GM11168 (cell line): ENCODE measurements at regions not wholly inside any gene's neighbourhood (a gene's known extent, or its start where the extent isn't known, plus 50 kb on each side); places are given as distances from the start of the nearest gene placed in this dataset.
"Not testable (repeated sequence)": the region's sequence is repeated elsewhere in the genome, so short reads cannot be mapped to it uniquely, and the experiment has no call there.

ENCODE experiments used
- in situ Hi-C: fragments of 300-500 bp; cut with MboI; formaldehyde crosslinking; loops from one replicate; pipeline ENCODE4 v1.12.0; 2022; ENCODE audit warnings: low sequenced_read_pairs; ENCODE audit not compliant: unreplicated experiment

DNA sequence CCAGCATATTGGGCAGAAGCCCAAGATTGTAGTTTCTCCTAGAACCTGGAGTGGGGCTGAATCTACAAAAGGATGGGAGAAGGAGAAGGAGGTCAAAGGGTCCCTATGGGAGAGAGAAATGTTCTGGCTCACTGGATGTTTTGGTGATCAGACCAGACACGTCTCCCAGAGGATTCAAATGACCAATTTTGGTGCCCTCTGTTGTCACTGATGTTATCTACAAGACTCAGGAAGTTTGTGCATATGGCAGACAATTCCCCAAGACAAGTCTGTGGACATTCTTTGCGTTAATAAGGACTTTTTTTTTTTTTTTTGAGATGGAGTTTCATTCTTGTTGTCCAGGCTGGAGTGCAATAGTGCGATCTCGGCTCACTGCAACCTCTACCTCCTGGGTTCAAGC lies 137.2 kb upstream of the SMARCA2 start:
- in situ Hi-C loops = no loop called here

DNA sequence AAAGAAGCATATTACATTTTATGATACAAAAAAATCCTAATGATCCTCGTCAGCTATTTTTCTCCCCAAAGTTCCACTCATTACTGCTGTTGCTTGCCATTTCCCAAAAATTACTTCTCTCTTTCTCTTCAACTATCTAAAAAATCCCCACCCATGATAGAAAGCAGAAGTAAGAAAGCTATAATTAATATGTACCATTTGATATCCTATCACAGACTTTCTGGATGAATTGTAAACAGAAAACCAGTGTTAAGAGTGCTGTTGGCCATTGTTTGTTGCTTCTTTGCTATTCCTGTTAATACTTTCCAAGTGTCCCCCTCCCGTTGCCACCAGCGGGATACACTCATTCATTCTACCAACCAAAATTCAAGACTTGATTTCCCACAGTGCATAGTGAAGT lies 136.3 kb upstream of the SMARCA2 start:
- in situ Hi-C loops = no loop called here

DNA sequence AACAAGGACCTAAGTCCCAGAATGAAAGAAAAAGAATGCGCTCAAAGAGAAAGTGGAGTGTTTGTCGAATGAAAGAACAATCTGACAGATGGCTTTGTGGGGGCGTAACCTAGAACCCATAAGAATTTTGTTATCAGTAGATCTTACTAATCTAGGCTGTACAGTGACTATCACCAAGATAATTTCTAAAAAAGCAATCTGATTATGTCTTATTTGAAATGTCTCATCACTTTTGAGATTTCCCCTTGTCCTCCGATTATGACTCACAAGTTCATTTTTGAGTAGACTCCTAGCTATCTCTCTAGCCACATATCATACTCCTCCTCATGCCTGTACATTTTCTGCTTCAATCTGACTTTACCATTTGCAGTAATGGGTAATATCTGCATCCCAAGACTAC lies 135.6 kb upstream of the SMARCA2 start:
- in situ Hi-C loops = no loop called here

DNA sequence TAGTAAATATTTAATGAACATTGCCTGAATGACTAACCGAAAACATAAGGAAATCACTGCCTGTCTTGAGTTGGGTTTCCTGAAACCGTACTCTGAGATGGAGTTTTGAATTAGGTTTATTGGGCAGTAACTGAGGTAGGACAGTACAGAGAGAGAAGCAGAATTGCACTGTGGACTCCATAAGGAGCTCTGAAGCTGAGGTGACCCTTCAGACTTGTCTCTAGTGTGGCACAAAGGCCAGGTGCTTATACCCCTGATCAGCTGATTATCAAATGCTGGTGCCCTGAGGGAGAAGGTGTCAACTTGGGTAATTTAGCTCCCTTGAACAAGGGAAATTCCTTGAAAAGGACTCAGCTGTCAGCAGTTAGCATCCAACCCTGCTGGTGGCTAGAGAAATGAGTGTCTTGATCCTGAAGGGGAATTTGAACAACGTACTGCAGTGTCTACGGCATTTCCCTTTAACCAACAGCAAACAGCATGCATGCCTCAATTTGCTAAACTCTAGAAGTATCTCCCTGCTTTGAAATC lies 135.0 kb upstream of the SMARCA2 start:
- in situ Hi-C loops = no loop called here

- in situ Hi-C loops = no loop called here
Observed at GRCh38 chr9:1881708-1882295, 133.3 kb upstream of the SMARCA2 start.

DNA sequence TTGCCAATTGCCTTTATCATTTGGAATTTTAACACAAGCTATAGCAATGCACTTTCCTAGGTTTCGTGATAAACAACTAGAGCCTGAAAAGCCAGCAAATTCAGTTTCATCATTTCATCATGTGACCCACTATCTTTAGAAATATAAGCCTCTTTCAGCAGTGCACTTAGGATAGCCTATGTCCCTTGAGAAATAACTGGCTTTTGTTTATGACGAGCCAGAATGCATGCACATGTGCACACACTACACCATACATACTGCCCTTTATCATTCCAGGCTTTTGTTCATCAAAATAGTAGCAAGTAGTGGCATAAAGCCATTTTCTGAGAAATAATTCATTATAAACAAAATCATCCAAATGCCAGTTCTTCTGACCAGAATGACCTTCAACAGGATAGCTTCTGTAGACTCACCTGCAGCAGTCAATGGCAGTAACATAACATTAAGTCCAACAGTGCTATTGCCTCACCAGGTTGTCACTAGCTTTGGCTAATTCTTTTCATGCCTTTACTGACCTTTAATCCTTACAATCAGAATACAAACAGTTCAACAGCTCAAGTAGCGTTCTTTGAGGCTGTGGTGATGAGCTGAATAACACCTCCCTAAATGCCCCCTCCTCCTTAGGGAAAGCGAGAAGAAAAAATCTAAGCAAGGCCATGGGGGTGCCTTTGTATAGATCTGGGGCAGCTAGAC lies 132.3 kb upstream of the SMARCA2 start:
- in situ Hi-C loops = no loop called here

DNA sequence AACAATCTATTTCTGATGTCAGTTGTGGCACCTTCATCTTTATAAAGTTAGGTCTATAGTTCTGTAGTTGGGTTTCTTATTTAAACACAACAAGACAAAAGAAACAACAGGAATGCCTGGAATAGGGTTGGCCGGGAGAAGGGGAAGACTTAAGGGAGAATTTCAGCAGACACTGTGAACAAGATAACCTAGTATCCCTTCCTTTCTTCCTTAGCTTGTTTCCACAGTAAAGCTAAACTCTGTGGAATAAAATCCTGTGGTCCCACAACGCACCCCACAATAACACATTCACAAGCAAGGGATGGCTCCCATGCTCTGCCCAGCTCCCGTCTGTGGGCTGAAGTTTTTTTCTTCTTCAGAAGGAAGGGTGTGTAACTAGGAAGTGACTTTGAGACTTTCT lies 124.9 kb upstream of the SMARCA2 start:
- in situ Hi-C loops = no loop called here

DNA sequence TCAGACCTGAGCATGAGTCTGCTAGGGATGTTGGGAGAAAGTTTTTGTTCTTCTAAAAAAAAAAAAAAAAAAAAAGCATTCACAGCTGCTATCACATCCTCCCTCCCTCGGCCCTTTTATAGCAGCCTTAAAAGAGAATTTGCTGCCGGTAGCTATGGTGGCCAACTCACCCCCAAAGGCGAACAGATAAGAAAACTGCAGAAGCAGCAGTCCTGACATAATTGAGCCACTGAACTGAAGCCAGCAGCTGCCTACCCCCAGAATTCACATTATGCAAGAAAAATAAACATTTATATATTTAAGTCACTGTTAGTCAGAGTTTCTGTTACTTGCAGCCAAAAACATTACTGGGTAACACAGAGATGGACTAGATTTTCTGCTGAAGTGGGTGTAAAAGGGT lies 124.3 kb upstream of the SMARCA2 start:
- in situ Hi-C loops = no loop called here

DNA sequence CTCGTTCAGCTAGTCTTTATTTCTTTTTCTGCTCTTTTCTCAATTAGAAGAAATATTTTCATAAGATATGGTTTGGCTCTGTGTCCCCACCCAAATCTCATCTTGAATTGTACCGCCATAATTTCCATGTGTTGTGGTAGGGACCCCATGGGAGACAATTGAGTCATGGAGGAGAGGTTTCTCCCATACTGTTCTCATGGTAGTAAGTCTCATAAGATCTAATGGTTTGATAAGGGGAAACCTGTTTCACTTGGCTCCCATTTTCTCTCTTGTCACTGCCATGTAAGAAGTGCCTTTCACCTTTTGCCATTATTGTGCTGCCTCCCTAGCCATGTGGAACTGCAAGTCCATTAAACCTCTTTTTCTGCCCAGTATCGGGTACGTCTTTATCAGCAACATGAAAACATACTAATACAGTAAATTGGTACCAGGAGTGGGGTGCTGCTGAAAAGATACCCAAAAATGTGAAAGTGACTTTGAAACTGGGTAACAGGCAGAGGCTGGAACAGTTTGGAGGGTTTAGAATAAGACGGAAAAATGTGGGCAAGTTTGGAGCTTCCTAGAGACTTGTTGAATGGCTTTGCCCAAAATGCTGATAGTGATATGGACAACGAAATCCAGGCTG lies 112.0 kb upstream of the SMARCA2 start:
- in situ Hi-C loops = not testable (repeated sequence)

DNA sequence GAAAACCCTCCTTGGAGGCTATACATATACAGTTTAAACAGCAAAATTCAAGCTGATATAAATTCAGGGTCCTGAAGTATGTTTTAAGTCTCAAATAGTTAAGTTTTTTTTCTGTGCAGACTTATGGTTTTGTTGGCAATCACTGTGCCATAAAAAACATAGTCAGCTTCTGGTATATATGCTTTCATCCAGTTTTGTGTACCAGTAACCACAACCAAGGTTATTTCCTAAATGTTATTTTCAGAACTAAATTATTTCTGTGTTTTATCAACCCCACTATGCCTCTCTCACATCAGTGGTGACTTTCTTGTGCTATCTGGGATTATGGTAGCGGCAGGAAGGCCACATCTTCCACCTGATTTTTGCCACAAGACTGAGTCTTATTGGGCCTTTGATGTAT lies 107.7 kb upstream of the SMARCA2 start:
- in situ Hi-C loops = no loop called here

GRCh38 chr9:1909322-1909721 lies 105.8 kb upstream of the SMARCA2 start:
- in situ Hi-C loops = no loop called here

- in situ Hi-C loops = no loop called here
Observed at GRCh38 chr9:1910269-1910811, 104.8 kb upstream of the SMARCA2 start.

GRCh38 chr9:1913631-1914330 lies 101.4 kb upstream of the SMARCA2 start:
- in situ Hi-C loops = no loop called here

GRCh38 chr9:1916095-1916494 lies 99.1 kb upstream of the SMARCA2 start:
- in situ Hi-C loops = no loop called here

DNA sequence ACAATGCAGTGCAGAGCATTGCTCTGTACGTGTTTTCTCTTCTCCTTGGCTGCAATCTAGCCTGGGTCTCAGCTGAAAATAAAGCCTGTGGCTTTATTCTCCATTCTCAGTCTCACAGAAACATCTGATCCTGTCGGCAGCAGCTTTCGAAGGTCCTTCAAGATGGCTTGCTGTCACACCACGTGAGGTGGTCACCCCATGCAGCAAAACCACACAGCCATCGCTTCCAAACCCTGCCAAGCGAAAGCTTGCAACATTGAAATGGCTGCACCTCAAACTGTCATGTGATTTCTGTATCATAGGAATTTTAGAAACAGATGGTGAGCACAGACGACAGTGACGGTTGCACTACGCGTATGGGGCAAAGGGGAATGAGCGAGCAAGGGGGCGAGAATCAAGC lies 98.5 kb upstream of the SMARCA2 start:
- in situ Hi-C loops = no loop called here

DNA sequence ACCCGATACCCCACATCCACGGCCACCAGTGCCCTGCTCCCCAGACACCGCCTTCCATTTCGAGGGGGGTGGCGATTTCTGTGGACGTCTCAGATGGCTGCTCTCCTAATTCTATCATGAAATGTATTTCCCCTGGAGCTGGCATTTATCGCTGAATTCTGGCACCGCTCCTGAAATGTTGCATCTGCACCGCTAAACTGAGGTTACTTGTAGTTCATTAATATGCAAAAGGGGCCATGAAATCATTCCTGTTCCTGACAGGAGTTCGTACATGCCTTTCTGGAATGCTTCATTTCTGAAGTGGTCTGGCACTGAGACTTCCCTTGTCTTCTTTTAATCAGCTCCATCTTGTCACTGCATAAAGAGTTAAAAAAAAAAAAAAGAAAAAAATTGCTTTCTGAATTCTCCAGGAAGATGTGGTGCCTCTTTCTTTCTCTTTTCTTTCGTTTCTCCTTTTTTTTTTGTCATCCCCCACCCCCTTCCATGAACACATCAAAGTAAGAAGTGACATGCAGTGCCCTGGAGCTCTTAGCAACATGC lies 97.7 kb upstream of the SMARCA2 start:
- in situ Hi-C loops = no loop called here

- in situ Hi-C loops = no loop called here
Observed at GRCh38 chr9:1918108-1918507, 97.0 kb upstream of the SMARCA2 start.

GRCh38 chr9:1918622-1919021 lies 96.5 kb upstream of the SMARCA2 start:
- in situ Hi-C loops = no loop called here

GRCh38 chr9:1919229-1919628 lies 95.9 kb upstream of the SMARCA2 start:
- in situ Hi-C loops = no loop called here

DNA sequence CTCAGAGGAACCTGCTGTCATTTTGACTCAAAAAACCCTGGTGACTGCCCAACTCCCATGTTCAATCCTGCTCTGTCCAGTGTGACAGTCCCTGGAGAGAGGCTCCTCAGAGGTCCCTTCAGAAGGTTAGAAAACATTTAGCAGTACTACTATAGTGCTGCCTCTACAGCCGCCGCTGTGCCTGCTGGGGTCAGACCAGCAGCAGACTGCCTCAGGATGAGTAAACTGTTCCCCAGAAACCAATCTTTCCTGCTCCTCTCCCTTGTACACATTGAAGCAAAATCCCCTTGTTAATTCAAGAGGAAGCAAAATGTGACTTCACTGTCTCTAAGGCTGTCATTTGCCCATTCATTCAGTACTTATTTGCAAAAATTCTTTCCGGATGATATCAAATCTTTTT lies 94.8 kb upstream of the SMARCA2 start:
- in situ Hi-C loops = no loop called here

GRCh38 chr9:1922026-1922425 lies 93.1 kb upstream of the SMARCA2 start:
- in situ Hi-C loops = no loop called here
